ENCODE measurements at regions not wholly inside any gene's neighbourhood (a gene's known extent, or its start where the extent isn't known, plus 50 kb on each side); places are given as distances from the start of the nearest gene placed in this dataset.

- TF ChIP-seq SIN3A (IDR thresholded peaks at IDR 0.05; ENCODE audit: borderline replicate concordance, insufficient read depth, low read length) = no peak
- no peak for TF ChIP-seq POLR2AphosphoS5 (IDR thresholded peaks at IDR 0.05; ENCODE audit: low read depth, low read length)
These were observed 686.9 kb upstream of the GBE1 start for GRCh38 chr3:82448320-82448719.

- TF ChIP-seq POLR2AphosphoS5 (IDR thresholded peaks at IDR 0.05; ENCODE audit: low read depth, low read length) = no peak
- TF ChIP-seq REST (IDR thresholded peaks at IDR 0.05; ENCODE audit: insufficient read depth in 1 of 2, low read depth in 2 of 2, low read length in 2 of 2) = no peak
- TF ChIP-seq SIN3A (IDR thresholded peaks at IDR 0.05; ENCODE audit: borderline replicate concordance, insufficient read depth, low read length) = no peak
- no peak for TF ChIP-seq TAF1 (IDR thresholded peaks at IDR 0.05; ENCODE audit: borderline replicate concordance, insufficient read depth, low read length)
- no peak for TF ChIP-seq FOXP2 (optimal IDR thresholded peaks at IDR 0.05; ENCODE audit: borderline replicate concordance, extremely low read depth, extremely low read length, insufficient read depth)
These were observed 662.5 kb upstream of the GBE1 start for GRCh38 chr3:82424031-82424339.

DNA sequence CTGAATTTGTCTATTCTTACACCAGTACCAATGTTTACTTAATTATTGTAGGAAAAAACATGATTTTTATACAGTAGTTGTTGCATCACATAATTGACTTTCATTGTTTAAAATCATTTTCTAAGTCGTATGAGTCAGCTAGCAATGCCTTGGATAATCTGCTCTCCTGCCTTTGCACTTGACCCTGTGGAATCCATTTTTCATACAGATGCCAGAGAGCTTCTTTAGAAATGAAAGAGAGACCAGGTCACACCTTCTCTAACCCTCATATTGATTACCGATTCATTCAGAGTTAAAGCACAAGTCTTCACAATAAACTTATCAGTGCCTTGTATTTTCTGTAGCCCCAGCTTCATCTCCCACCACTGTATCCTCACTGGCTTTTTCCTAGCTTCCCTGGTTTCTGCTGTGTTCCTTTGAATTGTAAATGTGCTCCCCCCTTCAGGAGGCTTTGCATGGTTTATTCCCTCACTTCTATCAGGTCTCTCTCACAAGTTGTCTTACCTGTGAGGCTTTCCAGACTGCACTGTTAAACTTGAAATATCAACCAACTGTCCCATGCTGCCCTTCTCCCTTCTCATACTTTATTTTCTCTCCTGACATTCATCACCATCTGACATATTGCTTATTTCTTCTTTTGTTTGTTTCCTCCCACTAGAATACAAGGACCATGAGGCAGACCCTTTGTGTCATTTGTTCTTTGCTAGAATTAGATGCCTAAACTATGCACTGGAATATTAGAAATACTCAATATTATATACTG, 662.0 kb upstream of the GBE1 start:
- TF ChIP-seq SIN3A (IDR thresholded peaks at IDR 0.05; ENCODE audit: borderline replicate concordance, insufficient read depth, low read length) (no peak), FOXP2 (optimal IDR thresholded peaks at IDR 0.05; ENCODE audit: borderline replicate concordance, extremely low read depth, extremely low read length, insufficient read depth) (no peak), REST (IDR thresholded peaks at IDR 0.05; ENCODE audit: insufficient read depth in 1 of 2, low read depth in 2 of 2, low read length in 2 of 2) (no peak), POLR2AphosphoS5 (IDR thresholded peaks at IDR 0.05; ENCODE audit: low read depth, low read length) (no peak), TAF1 (IDR thresholded peaks at IDR 0.05; ENCODE audit: borderline replicate concordance, insufficient read depth, low read length) (no peak)

DNA sequence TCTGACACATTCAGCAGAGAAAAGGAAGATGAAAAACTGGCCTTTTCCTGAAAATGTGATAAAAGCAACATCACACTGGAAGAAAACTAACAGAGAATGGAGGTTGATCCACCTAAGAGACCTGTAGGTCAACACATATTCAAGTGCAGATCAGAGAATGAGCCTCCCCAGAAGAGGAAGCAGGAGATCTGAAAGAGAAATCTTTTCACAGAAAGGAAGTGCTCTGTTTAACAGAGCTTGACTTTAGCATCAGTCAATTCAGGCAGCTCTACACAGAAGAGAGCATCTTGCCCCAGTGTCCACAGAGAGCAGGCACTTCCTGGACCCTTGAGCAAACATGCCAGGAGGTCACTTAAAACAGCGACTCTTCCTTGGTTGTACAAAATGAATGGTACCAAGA, 655.4 kb upstream of the GBE1 start:
- TF ChIP-seq REST (IDR thresholded peaks at IDR 0.05; ENCODE audit: insufficient read depth in 1 of 2, low read depth in 2 of 2, low read length in 2 of 2) = no peak
- no peak for TF ChIP-seq SIN3A (IDR thresholded peaks at IDR 0.05; ENCODE audit: borderline replicate concordance, insufficient read depth, low read length)
- TF ChIP-seq TAF1 (IDR thresholded peaks at IDR 0.05; ENCODE audit: borderline replicate concordance, insufficient read depth, low read length) = no peak
- no peak for TF ChIP-seq FOXP2 (optimal IDR thresholded peaks at IDR 0.05; ENCODE audit: borderline replicate concordance, extremely low read depth, extremely low read length, insufficient read depth)
- no peak for TF ChIP-seq POLR2AphosphoS5 (IDR thresholded peaks at IDR 0.05; ENCODE audit: low read depth, low read length)

DNA sequence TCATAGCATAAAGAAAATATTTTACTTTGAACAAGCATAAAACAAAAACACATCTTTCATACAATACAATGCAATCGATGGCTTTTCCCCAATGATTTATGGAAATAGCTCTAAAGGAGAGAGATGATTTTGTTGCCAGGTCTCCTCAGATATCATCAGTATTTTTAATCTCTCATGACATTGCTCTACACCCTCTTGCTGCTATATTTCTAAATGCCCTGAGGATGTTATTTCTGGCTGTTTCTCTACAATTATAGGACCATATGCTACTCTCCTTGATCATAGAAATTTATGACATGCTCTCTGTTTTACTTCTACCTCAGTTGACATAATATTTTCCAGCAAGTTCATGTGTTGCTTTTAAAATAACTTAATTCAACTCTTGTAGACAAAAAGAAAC, 654.9 kb upstream of the GBE1 start:
- TF ChIP-seq POLR2AphosphoS5 (IDR thresholded peaks at IDR 0.05; ENCODE audit: low read depth, low read length) = no peak
- TF ChIP-seq REST (IDR thresholded peaks at IDR 0.05; ENCODE audit: insufficient read depth in 1 of 2, low read depth in 2 of 2, low read length in 2 of 2) = no peak
- TF ChIP-seq TAF1 (IDR thresholded peaks at IDR 0.05; ENCODE audit: borderline replicate concordance, insufficient read depth, low read length) = no peak
- TF ChIP-seq FOXP2 (optimal IDR thresholded peaks at IDR 0.05; ENCODE audit: borderline replicate concordance, extremely low read depth, extremely low read length, insufficient read depth) = no peak
- TF ChIP-seq SIN3A (IDR thresholded peaks at IDR 0.05; ENCODE audit: borderline replicate concordance, insufficient read depth, low read length) = no peak
